Activated T-cell treated with anti-CD3 and anti-CD28 coated beads, Interleukin-2, amount 50 U/mL, for 72 hours (primary cell): ENCODE measurements at regions not wholly inside any gene's neighbourhood (a gene's known extent, or its start where the extent isn't known, plus 50 kb on each side); places are given as distances from the start of the nearest gene placed in this dataset.

ENCODE experiments used
- ATAC-seq, 2 donors: fragments of 150-1000 bp; cut with Tn5 transposase; replicated peaks in 1 of 2; 2 replicates each; pipeline ENCODE4 v1.10.0; 2021; ENCODE audit warnings: moderate library complexity in 2 of 2, mild to moderate bottlenecking in 1 of 2
- DNase-seq, 2 donors: peaks; one replicate each; pipeline ENCODE4 v3.0.0; 2021 to 2022; ENCODE audit warnings: mixed read lengths in 1 of 2
- H3K27ac Mint-ChIP-seq: one replicate; pipeline ENCODE4 v1.8.0; 2022; ENCODE audit warnings: mild to moderate bottlenecking, moderate library complexity, mixed read lengths
- H3K27me3 Mint-ChIP-seq: one replicate; pipeline ENCODE4 v1.8.0; 2022; ENCODE audit warnings: low read depth, mixed read lengths
- H3K36me3 Mint-ChIP-seq, 2 donors: one replicate each; pipeline ENCODE4 v1.8.0; 2022; ENCODE audit warnings: mixed read lengths in 2 of 2, mild to moderate bottlenecking in 1 of 2; ENCODE audit not compliant: insufficient read depth in 2 of 2
- H3K4me1 Mint-ChIP-seq: one replicate; pipeline ENCODE4 v1.8.0; 2022; ENCODE audit warnings: low read depth, mixed read lengths
- H3K4me3 Mint-ChIP-seq, 2 donors: one replicate each; pipeline ENCODE4 v1.8.0; 2022; ENCODE audit warnings: mild to moderate bottlenecking in 2 of 2, mixed read lengths in 2 of 2, moderate library complexity in 2 of 2
- H3K9me3 Mint-ChIP-seq, 2 donors: one replicate each; pipeline ENCODE4 v1.8.0; 2022; ENCODE audit warnings: mixed read lengths in 2 of 2

DNA sequence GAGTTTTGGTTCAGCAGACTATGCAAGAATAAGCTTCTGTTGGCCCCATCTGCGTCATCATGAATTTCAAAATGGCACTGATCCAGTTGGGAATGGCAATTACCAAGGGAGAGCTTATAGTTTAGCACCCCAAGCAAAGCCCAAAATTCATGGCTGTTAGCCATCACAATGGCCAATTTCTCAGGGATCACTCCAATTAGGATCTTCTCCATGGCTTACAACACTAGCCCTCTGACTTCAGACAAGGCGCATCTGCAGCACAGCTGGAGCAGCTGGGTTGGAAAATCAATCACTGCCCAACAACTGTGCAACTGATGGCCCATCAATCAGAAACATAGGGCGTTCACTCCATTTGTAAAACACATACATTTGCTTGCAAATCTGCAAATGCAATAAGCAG lies 273.6 kb downstream of the SRBD1 start:
- no peaks in the 10 kb centered on the region for H3K36me3 Mint-ChIP-seq
- no peak overlapping the region for H3K4me3 Mint-ChIP-seq
- H3K27me3 Mint-ChIP-seq, result peaks cover 5% of the 10 kb centered on the region
- ATAC-seq (no peak), DNase-seq (no peak)
- no peaks in the 10 kb centered on the region for H3K4me1 Mint-ChIP-seq
- H3K9me3 Mint-ChIP-seq, result no peaks in the 10 kb centered on the region
- H3K27ac Mint-ChIP-seq, result no peak overlapping the region

DNA sequence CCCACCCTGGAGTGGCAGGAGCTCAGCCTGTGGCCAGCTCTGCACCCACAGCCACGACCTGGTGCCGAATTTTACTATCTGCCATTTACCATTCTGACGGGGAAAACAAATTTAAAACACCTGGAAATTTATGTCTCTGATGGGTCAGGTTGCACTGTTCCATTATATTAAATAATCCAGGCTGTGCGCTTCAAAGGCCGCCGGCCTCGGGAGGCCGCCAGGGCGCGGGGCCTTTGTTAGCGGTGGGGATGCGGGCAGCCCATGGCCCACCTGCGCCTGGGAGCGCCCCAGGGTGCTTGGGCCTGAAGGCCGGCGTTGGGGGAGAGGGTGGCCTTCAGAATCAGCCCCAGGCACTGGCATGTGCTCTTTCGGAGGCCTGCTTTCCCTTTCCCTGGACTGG lies 276.9 kb downstream of the SRBD1 start:
- Mint-ChIP-seq H3K27me3 (no peaks in the 10 kb centered on the region), H3K36me3 (no peaks in the 10 kb centered on the region), H3K9me3 (no peaks in the 10 kb centered on the region), H3K4me1 (no peaks in the 10 kb centered on the region), H3K4me3 (no peak overlapping the region), H3K27ac (no peak overlapping the region)
- ATAC-seq, result no peak
- DNase-seq, result no peak

DNA sequence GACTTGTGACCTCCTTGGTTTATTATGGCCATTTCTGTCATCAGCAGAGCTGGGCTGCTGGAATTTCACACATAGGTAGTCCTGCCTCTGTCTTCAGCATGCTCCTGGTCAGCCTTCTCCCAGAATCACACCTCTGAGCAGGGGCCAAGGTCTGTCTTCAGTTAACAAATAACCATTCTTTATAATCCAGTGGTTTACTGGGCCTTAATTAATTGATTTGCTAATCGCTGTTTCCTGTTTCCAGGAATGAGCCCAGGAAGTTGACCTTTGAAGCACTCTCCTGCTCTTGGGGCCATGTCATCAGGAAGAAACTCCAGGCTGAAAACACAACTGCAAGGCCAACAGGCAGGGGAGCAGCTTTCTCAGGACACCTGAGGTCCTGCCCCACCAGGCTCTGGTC lies 278.5 kb downstream of the SRBD1 start:
- Mint-ChIP-seq H3K27me3 (no peaks in the 10 kb centered on the region), H3K4me1 (no peaks in the 10 kb centered on the region), H3K36me3 (no peaks in the 10 kb centered on the region), H3K4me3 (no peak overlapping the region), H3K9me3 (no peaks in the 10 kb centered on the region), H3K27ac (no peak overlapping the region)
- ATAC-seq (no peak), DNase-seq (no peak)

DNA sequence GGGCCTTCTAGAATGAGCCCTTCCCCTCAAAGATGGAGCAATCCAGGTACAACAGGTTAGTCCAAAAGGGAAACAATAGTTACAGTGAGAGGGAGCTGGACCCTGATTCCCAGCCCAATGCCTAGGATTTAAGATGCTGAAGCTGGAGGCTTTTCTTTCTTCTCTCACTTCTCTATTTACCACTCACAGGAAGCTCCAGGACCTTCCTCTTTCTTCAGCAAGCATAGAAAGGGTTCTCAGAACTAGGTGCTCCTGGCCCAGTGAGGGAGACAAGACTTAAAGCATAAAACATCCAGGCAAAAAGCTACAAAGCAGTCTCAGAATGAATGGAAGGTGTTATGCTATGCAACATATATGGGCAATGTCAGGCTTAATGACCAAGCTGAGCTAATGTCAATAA lies 279.0 kb downstream of the SRBD1 start:
- no peaks in the 10 kb centered on the region for H3K27me3 Mint-ChIP-seq
- H3K4me1 Mint-ChIP-seq, result no peaks in the 10 kb centered on the region
- H3K36me3 Mint-ChIP-seq, result no peaks in the 10 kb centered on the region
- no peak for ATAC-seq
- no peak overlapping the region for H3K27ac Mint-ChIP-seq
- no peak overlapping the region for H3K4me3 Mint-ChIP-seq
- no peak for DNase-seq
- H3K9me3 Mint-ChIP-seq, result no peaks in the 10 kb centered on the region

DNA sequence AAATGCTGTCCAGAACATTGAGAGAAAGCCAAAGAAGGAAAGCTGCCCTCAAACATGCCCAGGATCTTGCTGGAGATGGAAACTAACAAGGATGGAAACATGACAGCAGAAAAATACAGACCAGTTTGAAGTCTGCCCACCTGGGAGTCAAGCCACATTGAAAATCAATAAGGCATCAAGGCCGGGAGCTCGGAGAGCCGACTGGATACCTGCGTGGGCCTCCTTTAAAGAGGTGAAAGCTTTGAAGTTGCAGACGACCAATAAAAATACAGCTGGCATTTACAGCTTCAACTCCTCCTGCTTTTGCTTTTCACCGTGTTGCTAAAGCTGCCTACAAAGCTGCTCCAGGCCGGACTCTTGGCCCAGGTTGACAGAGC lies 279.7 kb downstream of the SRBD1 start:
- Mint-ChIP-seq H3K27me3 (no peaks in the 10 kb centered on the region), H3K36me3 (no peaks in the 10 kb centered on the region), H3K4me3 (no peak overlapping the region), H3K27ac (no peak overlapping the region), H3K4me1 (no peaks in the 10 kb centered on the region), H3K9me3 (no peaks in the 10 kb centered on the region)
- DNase-seq (no peak), ATAC-seq (no peak)

DNA sequence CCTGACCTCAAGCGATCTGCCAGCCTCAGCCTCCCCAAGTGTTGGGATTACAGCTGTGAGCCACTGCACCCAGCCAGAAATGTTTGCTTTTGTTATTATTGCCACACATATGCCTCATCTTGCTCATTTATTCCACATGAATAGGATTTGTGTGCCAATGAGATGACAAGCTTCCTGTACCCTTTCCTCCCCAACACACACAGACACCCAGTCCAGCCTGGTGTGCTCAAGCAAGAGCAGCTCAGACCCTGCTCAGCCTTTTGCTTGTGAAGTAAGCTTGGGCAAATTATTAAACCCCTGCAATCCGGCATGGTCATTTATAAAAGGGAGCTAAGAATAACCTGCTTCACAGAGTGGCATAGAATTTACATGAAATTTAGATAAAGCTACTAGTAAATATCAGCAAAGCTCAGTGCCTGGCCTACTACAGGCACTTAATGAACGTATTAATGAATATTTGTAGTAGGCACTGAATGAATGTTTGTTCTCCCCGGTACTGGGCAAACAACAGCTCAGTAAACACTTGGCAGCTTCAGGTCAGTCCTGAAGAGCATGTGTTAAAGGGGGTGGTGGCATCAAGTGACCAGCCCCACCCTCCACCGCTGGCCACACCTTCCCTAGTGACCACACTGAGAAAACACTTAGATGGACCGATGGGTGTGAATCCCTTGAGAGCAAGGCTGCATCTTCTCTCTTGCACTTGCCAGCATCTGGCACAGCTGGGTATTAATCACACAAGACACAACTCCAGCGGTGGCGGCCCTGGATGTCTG lies 280.2 kb downstream of the SRBD1 start:
- Mint-ChIP-seq H3K27me3 (no peaks in the 10 kb centered on the region), H3K27ac (no peak overlapping the region), H3K4me1 (no peaks in the 10 kb centered on the region), H3K4me3 (no peak overlapping the region), H3K36me3 (no peaks in the 10 kb centered on the region), H3K9me3 (no peaks in the 10 kb centered on the region)
- no peak for DNase-seq
- no peak for ATAC-seq

DNA sequence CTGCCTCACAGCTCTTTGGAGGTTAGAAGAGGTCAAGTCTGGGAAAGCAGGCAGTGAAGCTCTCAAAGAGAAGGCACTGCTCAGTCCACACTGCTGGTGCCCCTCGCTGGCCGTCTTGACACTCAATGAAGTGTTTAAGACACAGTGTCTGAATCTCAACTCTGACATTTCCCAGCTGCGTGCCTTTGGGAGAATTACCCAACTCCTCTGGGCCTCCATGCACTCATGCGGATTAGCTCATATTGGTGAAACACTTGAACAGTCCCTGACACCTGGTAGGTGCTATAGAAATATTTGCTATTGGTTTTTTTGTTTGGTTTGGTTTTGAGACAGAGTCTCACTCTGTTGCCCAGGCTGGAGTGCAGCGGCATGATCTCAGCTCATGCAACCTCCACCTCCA lies 281.0 kb downstream of the SRBD1 start:
- Mint-ChIP-seq H3K36me3 (no peaks in the 10 kb centered on the region), H3K27me3 (no peaks in the 10 kb centered on the region), H3K4me1 (no peaks in the 10 kb centered on the region), H3K4me3 (no peak overlapping the region), H3K27ac (no peak overlapping the region), H3K9me3 (no peaks in the 10 kb centered on the region)
- ATAC-seq, result no peak
- no peak for DNase-seq

DNA sequence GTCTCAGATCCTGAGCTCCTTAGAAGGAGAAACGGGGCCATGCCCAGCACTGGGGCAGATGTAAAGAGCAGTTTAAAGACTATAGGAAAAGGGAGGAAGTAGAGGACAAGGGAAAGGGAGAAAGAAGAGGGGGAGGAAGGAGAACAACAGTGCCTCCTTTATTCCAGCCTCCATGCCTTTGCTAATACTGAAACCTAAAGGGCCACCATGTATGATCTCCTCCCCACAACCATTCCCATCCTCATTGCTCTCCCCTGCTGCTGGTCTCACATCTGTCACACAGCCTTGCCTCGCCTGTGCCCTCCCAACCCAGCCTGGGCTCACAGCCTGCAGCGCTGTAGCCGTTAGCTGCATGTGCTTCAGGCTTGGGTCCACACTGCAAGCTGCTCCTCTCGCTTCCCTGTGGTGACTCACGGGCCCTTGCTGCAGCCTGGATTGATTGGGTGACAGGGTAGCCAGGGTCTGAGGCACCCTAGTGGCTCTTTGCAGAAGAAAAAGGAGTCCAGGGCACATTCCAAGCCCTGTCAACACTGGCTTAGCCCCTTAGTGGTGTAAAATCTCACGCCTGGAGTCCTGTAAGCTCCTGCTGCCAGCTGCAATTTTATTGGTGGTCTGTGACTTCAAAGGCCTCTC lies 281.9 kb downstream of the SRBD1 start:
- Mint-ChIP-seq H3K36me3 (no peaks in the 10 kb centered on the region), H3K4me3 (no peak overlapping the region), H3K9me3 (no peaks in the 10 kb centered on the region), H3K27me3 (no peaks in the 10 kb centered on the region), H3K27ac (no peak overlapping the region), H3K4me1 (no peaks in the 10 kb centered on the region)
- ATAC-seq, result no peak
- DNase-seq, result no peak

DNA sequence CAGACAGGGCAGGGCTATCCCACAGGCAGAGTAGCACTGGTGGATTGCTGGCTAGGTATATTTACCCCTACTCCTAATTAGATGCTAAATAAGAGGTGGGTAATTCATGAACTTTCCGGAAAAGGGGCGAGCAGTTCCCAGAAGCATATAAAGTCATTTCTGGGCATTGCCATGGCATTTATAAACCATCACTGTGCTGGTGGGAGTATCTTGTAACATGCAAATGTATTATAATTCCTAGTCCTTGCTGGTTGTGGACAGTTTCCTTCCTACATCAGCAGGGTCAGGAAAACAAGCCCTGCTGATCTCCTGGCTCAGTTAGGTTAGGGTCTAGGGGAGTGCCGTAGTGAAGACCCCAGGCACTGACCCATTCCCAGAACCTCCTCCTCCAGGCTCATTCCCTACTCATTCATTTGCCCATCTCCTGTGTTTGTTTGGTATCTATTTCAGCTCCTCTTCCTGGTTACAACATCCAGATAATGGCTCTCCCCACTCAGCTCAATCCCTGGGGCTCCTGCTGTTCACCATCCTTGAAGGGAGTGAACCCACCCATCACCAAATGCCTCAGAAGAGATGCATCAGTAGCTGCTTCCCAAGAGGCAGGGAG lies 282.7 kb downstream of the SRBD1 start:
- no peak overlapping the region for H3K27ac Mint-ChIP-seq
- H3K36me3 Mint-ChIP-seq, result no peaks in the 10 kb centered on the region
- H3K4me3 Mint-ChIP-seq, result no peak overlapping the region
- no peaks in the 10 kb centered on the region for H3K9me3 Mint-ChIP-seq
- no peaks in the 10 kb centered on the region for H3K4me1 Mint-ChIP-seq
- H3K27me3 Mint-ChIP-seq, result no peaks in the 10 kb centered on the region
- DNase-seq (no peak), ATAC-seq (no peak)

DNA sequence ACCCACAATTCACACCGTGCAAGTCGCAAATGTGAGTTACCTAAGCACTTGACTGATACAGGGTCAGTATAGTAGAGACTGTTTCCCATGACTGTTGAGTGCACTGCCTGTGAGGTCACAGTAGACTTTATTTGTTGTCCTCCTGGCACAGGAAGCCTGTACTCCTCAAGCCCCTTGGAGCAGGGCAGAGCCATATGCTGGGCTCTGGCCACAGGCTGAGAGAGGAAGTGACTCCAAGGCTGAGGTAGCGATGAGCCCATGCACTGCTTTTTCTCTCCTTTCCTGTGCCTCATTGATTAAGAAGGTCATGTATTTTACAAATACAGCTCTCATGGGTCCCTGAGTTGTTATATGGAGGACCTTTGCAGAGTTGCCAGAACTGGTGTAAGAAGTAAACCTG lies 287.7 kb downstream of the SRBD1 start:
- no peaks in the 10 kb centered on the region for H3K36me3 Mint-ChIP-seq
- H3K4me3 Mint-ChIP-seq, result no peak overlapping the region
- no peaks in the 10 kb centered on the region for H3K9me3 Mint-ChIP-seq
- no peak for DNase-seq
- peaks cover 2% of the 10 kb centered on the region for H3K27me3 Mint-ChIP-seq
- no peaks in the 10 kb centered on the region for H3K4me1 Mint-ChIP-seq
- no peak overlapping the region for H3K27ac Mint-ChIP-seq
- no peak for ATAC-seq

DNA sequence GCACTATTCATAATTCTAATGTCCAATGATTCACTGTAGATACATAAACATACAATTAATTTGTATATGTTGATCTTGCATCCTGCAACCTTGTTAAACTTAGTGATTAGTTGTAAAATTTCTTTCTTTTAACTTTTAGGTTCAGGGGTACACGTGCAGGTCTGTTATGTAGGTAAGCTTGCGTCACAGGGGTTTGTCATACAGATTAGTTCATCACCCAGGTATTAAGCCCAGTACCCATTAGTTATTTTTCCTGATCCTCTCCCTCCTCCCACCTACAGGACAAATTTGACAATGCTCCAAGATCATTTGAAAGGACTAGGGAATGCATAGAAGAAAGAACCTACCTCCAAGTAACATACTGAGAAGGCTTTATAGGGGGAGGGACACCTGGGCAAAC lies 290.1 kb downstream of the SRBD1 start:
- H3K9me3 Mint-ChIP-seq, result no peaks in the 10 kb centered on the region
- ATAC-seq, result no peak
- no peak overlapping the region for H3K4me3 Mint-ChIP-seq
- H3K4me1 Mint-ChIP-seq, result no peaks in the 10 kb centered on the region
- DNase-seq, result no peak
- peaks cover 6% of the 10 kb centered on the region for H3K27me3 Mint-ChIP-seq
- H3K27ac Mint-ChIP-seq, result no peak overlapping the region
- H3K36me3 Mint-ChIP-seq, result no peaks in the 10 kb centered on the region

DNA sequence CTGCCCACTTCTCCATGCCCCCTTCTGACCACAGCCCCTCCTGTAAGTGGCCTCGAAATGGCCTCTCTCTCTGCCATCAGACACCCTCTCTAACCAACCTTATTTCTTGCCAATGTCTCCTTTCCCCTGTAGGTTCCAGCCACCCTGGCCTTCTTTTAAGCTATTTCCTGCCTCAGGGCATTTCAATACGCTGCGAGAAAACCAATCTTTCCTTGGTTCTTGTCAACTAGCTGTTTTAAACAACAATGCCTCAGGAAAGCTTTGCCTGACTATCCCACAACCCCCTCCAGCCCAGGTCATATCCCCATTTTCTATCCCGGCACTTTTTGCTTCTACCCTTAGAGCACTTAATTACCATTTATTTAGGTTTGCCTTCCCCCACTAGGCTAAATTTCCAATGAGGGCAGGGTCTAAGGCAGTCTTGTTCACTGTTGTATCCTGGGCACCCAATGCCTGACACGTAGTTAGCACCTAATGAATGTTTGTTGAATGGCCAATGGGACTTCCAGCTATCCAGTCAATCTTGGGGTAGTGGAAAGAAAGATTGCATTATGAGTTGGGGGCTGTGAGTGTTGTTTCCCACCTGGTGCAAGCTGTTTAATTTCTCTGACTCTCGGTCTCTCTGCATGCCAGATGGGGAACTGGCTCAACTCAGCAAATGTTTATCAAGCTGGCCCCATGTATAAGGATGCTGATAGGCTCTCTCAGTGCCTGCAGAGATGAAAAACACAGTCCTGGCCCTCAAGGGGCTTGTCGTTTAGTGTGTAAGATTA lies 291.2 kb downstream of the SRBD1 start:
- no peaks in the 10 kb centered on the region for H3K9me3 Mint-ChIP-seq
- H3K36me3 Mint-ChIP-seq, result no peaks in the 10 kb centered on the region
- H3K4me1 Mint-ChIP-seq, result no peaks in the 10 kb centered on the region
- H3K27ac Mint-ChIP-seq, result no peak overlapping the region
- no peak for ATAC-seq
- no peak for DNase-seq
- H3K27me3 Mint-ChIP-seq, result peaks cover 6% of the 10 kb centered on the region
- no peak overlapping the region for H3K4me3 Mint-ChIP-seq

DNA sequence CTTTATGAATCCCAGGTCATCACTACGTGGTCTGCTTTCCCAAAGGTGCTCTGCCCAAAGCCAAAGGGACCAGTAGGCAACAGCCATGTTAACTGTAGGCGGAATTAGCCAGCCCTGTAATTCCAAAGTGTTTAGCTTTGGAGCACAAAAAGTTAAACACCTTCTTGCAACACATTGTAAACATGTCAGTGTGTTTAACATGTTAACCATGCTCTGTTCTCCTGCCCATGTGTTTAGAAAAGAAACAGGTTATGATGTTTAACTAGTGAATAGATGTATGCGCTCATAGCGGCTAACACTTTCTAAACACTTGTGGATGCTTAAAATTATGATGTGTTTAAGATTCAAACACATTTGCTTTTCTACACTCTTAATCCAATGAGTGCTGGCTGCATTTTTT lies 292.4 kb downstream of the SRBD1 start:
- no peak for ATAC-seq
- H3K4me3 Mint-ChIP-seq, result no peak overlapping the region
- H3K27ac Mint-ChIP-seq, result no peak overlapping the region
- no peaks in the 10 kb centered on the region for H3K4me1 Mint-ChIP-seq
- H3K27me3 Mint-ChIP-seq, result peaks cover 6% of the 10 kb centered on the region
- no peaks in the 10 kb centered on the region for H3K36me3 Mint-ChIP-seq
- no peaks in the 10 kb centered on the region for H3K9me3 Mint-ChIP-seq
- DNase-seq, result no peak
